Right hindlimb (tissue), 1 donor: ENCODE measurements at regions not wholly inside any gene's neighbourhood (a gene's known extent, or its start where the extent isn't known, plus 50 kb on each side); places are given as distances from the start of the nearest gene placed in this dataset.
A peak's percentile ranks its signal among the peaks of the same experiment; 100 is the strongest.
"Not testable (repeated sequence)": the region's sequence is repeated elsewhere in the genome, so short reads cannot be mapped to it uniquely, and the experiment has no call there.

Experiments
- DNase-seq: peaks from one replicate; pipeline ENCODE4 v3.0.0-alpha.2; 2018

GRCh38 chr5:107058235-107058634 lies 612.5 kb downstream of the EFNA5 start:
- DNase-seq: no peak

GRCh38 chr5:107056278-107056677 lies 614.5 kb downstream of the EFNA5 start:
- DNase-seq: no peak

- DNase-seq: no peak
Measured at GRCh38 chr5:107047048-107047447, 623.7 kb downstream of the EFNA5 start.

- DNase-seq: no peak
Measured at GRCh38 chr5:107043665-107044064, 627.1 kb downstream of the EFNA5 start.

GRCh38 chr5:107040907-107041306 lies 629.8 kb downstream of the EFNA5 start:
- no peak for DNase-seq

- DNase-seq: no peak
Measured at GRCh38 chr5:107032629-107033028, 638.1 kb downstream of the EFNA5 start.

- DNase-seq: no peak
Measured at GRCh38 chr5:107028938-107029337, 641.8 kb downstream of the EFNA5 start.

GRCh38 chr5:107025712-107026497 lies 644.8 kb downstream of the EFNA5 start:
- DNase-seq: no peak

GRCh38 chr5:107023732-107024131 lies 647.0 kb downstream of the EFNA5 start:
- no peak for DNase-seq

GRCh38 chr5:107021575-107021974 lies 649.2 kb downstream of the EFNA5 start:
- DNase-seq: no peak

GRCh38 chr5:107020626-107021025 lies 650.1 kb downstream of the EFNA5 start:
- DNase-seq: no peak

- DNase-seq: no peak
Measured at GRCh38 chr5:107017616-107018015, 653.1 kb downstream of the EFNA5 start.

GRCh38 chr5:107012371-107012770 lies 658.4 kb downstream of the EFNA5 start:
- no peak for DNase-seq

- peak; percentile 42 for DNase-seq
Measured at GRCh38 chr5:107011605-107012004, 659.1 kb downstream of the EFNA5 start.

GRCh38 chr5:107010060-107010459 lies 660.7 kb downstream of the EFNA5 start:
- no peak for DNase-seq

- no peak for DNase-seq
Measured at GRCh38 chr5:107005653-107006052, 665.1 kb downstream of the EFNA5 start.

- no peak for DNase-seq
Measured at GRCh38 chr5:107005161-107005560, 665.6 kb downstream of the EFNA5 start.

- DNase-seq: no peak
Measured at GRCh38 chr5:107002115-107002514, 668.6 kb downstream of the EFNA5 start.

- DNase-seq: not testable (repeated sequence)
Measured at GRCh38 chr5:106999506-106999905, 671.2 kb downstream of the EFNA5 start.

- DNase-seq: no peak
Measured at GRCh38 chr5:106986006-106986405, 684.7 kb downstream of the EFNA5 start.

GRCh38 chr5:106985174-106985573 lies 685.6 kb downstream of the EFNA5 start:
- no peak for DNase-seq

- not testable (repeated sequence) for DNase-seq
Measured at GRCh38 chr5:106979178-106979577, 691.6 kb downstream of the EFNA5 start.

GRCh38 chr5:106978582-106979165 lies 692.1 kb downstream of the EFNA5 start:
- DNase-seq: not testable (repeated sequence)

- no peak for DNase-seq
Measured at GRCh38 chr5:106976363-106976762, 694.4 kb downstream of the EFNA5 start.

GRCh38 chr5:106974272-106974671 lies 696.5 kb downstream of the EFNA5 start:
- no peak for DNase-seq
